ENCODE measurements at regions not wholly inside any gene's neighbourhood (a gene's known extent, or its start where the extent isn't known, plus 50 kb on each side); places are given as distances from the start of the nearest gene placed in this dataset.

- Histone ChIP-seq H3K9me2 (no peaks in the 10 kb centered on the region), H3F3A (replicated peaks; ENCODE audit: insufficient read depth) (no peaks in the 10 kb centered on the region), H4K20me1 (ENCODE audit: insufficient read depth) (no peaks in the 10 kb centered on the region), H3K9ac (no peak overlapping the region), H3K27ac (ENCODE audit: low read depth in 2 of 2, low read length in 1 of 2) (no peak overlapping the region), H3K4me3 (ENCODE audit: low read depth in 2 of 2, low read length in 1 of 2) (no peak overlapping the region), H3K36me3 (replicated peaks in 1 of 2; ENCODE audit: control insufficient read depth in 1 of 2, insufficient read depth in 2 of 2, low read length in 1 of 2) (no peaks in the 10 kb centered on the region), H3K79me2 (ENCODE audit: insufficient read depth) (no peaks in the 10 kb centered on the region), H3K27me3 (ENCODE audit: insufficient read depth) (no peaks in the 10 kb centered on the region), H2AFZ (ENCODE audit: low read depth) (no peak overlapping the region), H3K9me3 (no peaks in the 10 kb centered on the region), H3K4me2 (no peak overlapping the region), H3K4me1 (ENCODE audit: control insufficient read depth in 1 of 2, insufficient read depth in 2 of 2, low read depth in 1 of 2, low read length in 1 of 2) (no peaks in the 10 kb centered on the region)
- 32% methylated on average over 2 of the region's 2 CpGs for WGBS (ENCODE audit: low lambda C conversion rate)
- no peak for DNase-seq
- ChIA-PET CTCF (no interaction called here), POLR2A (no interaction called here)
- TF ChIP-seq MEF2A (IDR thresholded peaks at IDR 0.05; ENCODE audit: borderline replicate concordance, low read depth) (no peak), FOXM1 (IDR thresholded peaks at IDR 0.05; ENCODE audit: low read depth) (no peak), RAD21 (IDR thresholded peaks at IDR 0.05; ENCODE audit: low read length) (no peak), FOXJ3 (CRISPR knock-in tag; IDR thresholded peaks at IDR 0.05) (no peak), RCOR1 (IDR thresholded peaks at IDR 0.05; ENCODE audit: low read length) (no peak), TCF12 (IDR thresholded peaks at IDR 0.05) (no peak), TAF1 (IDR thresholded peaks at IDR 0.05; ENCODE audit: borderline replicate concordance, low read depth, low read length) (no peak), CHD2 (IDR thresholded peaks at IDR 0.05; ENCODE audit: low read length, partially characterized antibody) (no peak)
- TF ChIP-seq, protein P1, sequence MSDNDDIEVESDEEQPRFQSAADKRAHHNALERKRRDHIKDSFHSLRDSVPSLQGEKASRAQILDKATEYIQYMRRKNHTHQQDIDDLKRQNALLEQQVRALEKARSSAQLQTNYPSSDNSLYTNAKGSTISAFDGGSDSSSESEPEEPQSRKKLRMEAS (IDR thresholded peaks at IDR 0.05; ENCODE audit: low read depth), result no peak
Measured at GRCh38 chr20:6483727-6484126, 283.8 kb upstream of the BMP2 start.

- CTCF ChIA-PET, result no interaction called here
Measured at GRCh38 chr20:6482486-6482885, 285.0 kb upstream of the BMP2 start.

GRCh38 chr20:6480328-6481200 lies 286.9 kb upstream of the BMP2 start:
- no peaks in the 10 kb centered on the region for H3K79me2 ChIP-seq (ENCODE audit: insufficient read depth)
- POLR2A ChIA-PET, result no interaction called here
- no peak overlapping the region for H3K9ac ChIP-seq
- H3K4me3 ChIP-seq (ENCODE audit: low read depth in 2 of 2, low read length in 1 of 2), result no peak overlapping the region
- CTCF ChIA-PET, result interaction anchor here (1.1 kb wide), 1 partner anchor 21 kb away, joined by 3 read pairs; no protein-coding TSS in a partner anchor
- H3K27me3 ChIP-seq (ENCODE audit: insufficient read depth), result no peaks in the 10 kb centered on the region
- no peak overlapping the region for H2AFZ ChIP-seq (ENCODE audit: low read depth)
- no peaks in the 10 kb centered on the region for H3F3A ChIP-seq (replicated peaks; ENCODE audit: insufficient read depth)
- no peak for TF ChIP-seq REST (IDR thresholded peaks at IDR 0.05; ENCODE audit: low read depth, low read length)
- TF ChIP-seq, protein P2, sequence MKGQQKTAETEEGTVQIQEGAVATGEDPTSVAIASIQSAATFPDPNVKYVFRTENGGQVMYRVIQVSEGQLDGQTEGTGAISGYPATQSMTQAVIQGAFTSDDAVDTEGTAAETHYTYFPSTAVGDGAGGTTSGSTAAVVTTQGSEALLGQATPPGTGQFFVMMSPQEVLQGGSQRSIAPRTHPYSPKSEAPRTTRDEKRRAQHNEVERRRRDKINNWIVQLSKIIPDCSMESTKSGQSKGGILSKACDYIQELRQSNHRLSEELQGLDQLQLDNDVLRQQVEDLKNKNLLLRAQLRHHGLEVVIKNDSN (IDR thresholded peaks at IDR 0.05; ENCODE audit: borderline replicate concordance, low read depth), result no peak
- H4K20me1 ChIP-seq (ENCODE audit: insufficient read depth), result no peaks in the 10 kb centered on the region
- no peak for DNase-seq
- H3K36me3 ChIP-seq (replicated peaks in 1 of 2; ENCODE audit: control insufficient read depth in 1 of 2, insufficient read depth in 2 of 2, low read length in 1 of 2), result no peaks in the 10 kb centered on the region
- no peaks in the 10 kb centered on the region for H3K4me1 ChIP-seq (ENCODE audit: control insufficient read depth in 1 of 2, insufficient read depth in 2 of 2, low read depth in 1 of 2, low read length in 1 of 2)
- H3K4me2 ChIP-seq, result no peak overlapping the region
- H3K27ac ChIP-seq (ENCODE audit: low read depth in 2 of 2, low read length in 1 of 2), result no peak overlapping the region
- H3K9me2 ChIP-seq, result no peaks in the 10 kb centered on the region
- no peaks in the 10 kb centered on the region; the same call in 1 of the 2 replicates for H3K9me3 ChIP-seq
- 3% methylated on average over 7 of the region's 7 CpGs for WGBS (ENCODE audit: low lambda C conversion rate)

More at GRCh38 chr20:6482486-6482885, 285.0 kb upstream of the BMP2 start:
- Histone ChIP-seq H3K36me3 (replicated peaks in 1 of 2; ENCODE audit: control insufficient read depth in 1 of 2, insufficient read depth in 2 of 2, low read length in 1 of 2) (no peaks in the 10 kb centered on the region), H3K79me2 (ENCODE audit: insufficient read depth) (no peaks in the 10 kb centered on the region), H3K9me2 (no peaks in the 10 kb centered on the region), H3F3A (replicated peaks; ENCODE audit: insufficient read depth) (no peaks in the 10 kb centered on the region), H3K4me3 (ENCODE audit: low read depth in 2 of 2, low read length in 1 of 2) (no peak overlapping the region), H3K9ac (no peak overlapping the region), H3K27me3 (ENCODE audit: insufficient read depth) (no peaks in the 10 kb centered on the region), H3K27ac (ENCODE audit: low read depth in 2 of 2, low read length in 1 of 2) (no peak overlapping the region), H4K20me1 (ENCODE audit: insufficient read depth) (no peaks in the 10 kb centered on the region), H3K9me3 (no peaks in the 10 kb centered on the region; the same call in 1 of the 2 replicates), H3K4me2 (no peak overlapping the region), H2AFZ (ENCODE audit: low read depth) (no peak overlapping the region), H3K4me1 (ENCODE audit: control insufficient read depth in 1 of 2, insufficient read depth in 2 of 2, low read depth in 1 of 2, low read length in 1 of 2) (no peaks in the 10 kb centered on the region)
- POLR2A ChIA-PET, result no interaction called here
- no peak for DNase-seq
- TF ChIP-seq, protein P1 (IDR thresholded peaks at IDR 0.05; ENCODE audit: low read depth), result no peak
- TF ChIP-seq RFX5 (IDR thresholded peaks at IDR 0.05; ENCODE audit: low read length) (no peak), RCOR1 (IDR thresholded peaks at IDR 0.05; ENCODE audit: low read length) (no peak), RAD21 (IDR thresholded peaks at IDR 0.05; ENCODE audit: low read length) (no peak), FOSL2 (IDR thresholded peaks at IDR 0.05; ENCODE audit: borderline replicate concordance, low read depth) (no peak)

Data from SK-N-SH (cell line).